Neural cell (in vitro differentiated cells): ENCODE measurements at regions not wholly inside any gene's neighbourhood (a gene's known extent, or its start where the extent isn't known, plus 50 kb on each side); places are given as distances from the start of the nearest gene placed in this dataset.

ENCODE experiments used
- H2AFZ ChIP-seq: fragments of 200-600, 300-800 bp; sonication (generic), shearing (Covaris generic); 2 replicates; pipeline ENCODE4 v1.6.0; 2014; ENCODE audit warnings: low read depth, mild to moderate bottlenecking, antibody characterized with exemption, low read length, moderate library complexity
- H3F3A ChIP-seq: fragments of 200-600 bp; shearing (Covaris generic); 2 replicates; pipeline ENCODE4 v1.6.1; 2016; ENCODE audit warnings: mild to moderate bottlenecking, moderate library complexity, mixed read lengths, antibody characterized with exemption, low read length; ENCODE audit not compliant: insufficient read depth, poor library complexity, severe bottlenecking
- H3K27ac ChIP-seq: fragments of 200-600, 300-800 bp; sonication (generic), shearing (Covaris generic); 2 replicates; pipeline ENCODE4 v1.5.1; 2014; ENCODE audit warnings: mild to moderate bottlenecking, low read length, moderate library complexity
- H3K27me3 ChIP-seq: fragments of 300-800, 200-600 bp; sonication (generic), shearing (Covaris generic); 2 replicates; pipeline ENCODE4 v1.6.0; 2014; ENCODE audit warnings: mild to moderate bottlenecking, low read depth, low read length, moderate library complexity; ENCODE audit not compliant: insufficient read depth
- H3K36me3 ChIP-seq: fragments of 300-800, 200-600 bp; sonication (generic), shearing (Covaris generic); 2 replicates; pipeline ENCODE4 v1.5.1; 2014; ENCODE audit warnings: mild to moderate bottlenecking, antibody characterized with exemption, low read length, moderate library complexity; ENCODE audit not compliant: insufficient read depth
- H3K4me2 ChIP-seq: fragments of 300-800, 200-600 bp; sonication (generic), shearing (Covaris generic); 2 replicates; pipeline ENCODE4 v1.6.0; 2014; ENCODE audit warnings: mild to moderate bottlenecking, low read length
- H3K4me3 ChIP-seq: fragments of 300-800, 200-600 bp; sonication (generic), shearing (Covaris generic); 2 replicates; pipeline ENCODE4 v1.5.1; 2014; ENCODE audit warnings: mild to moderate bottlenecking, low read length, moderate library complexity
- H3K79me2 ChIP-seq: fragments of 200-600 bp; shearing (Covaris generic); replicated peaks from 2 replicates; pipeline ENCODE4 v1.6.0; 2014; ENCODE audit warnings: mild to moderate bottlenecking, low read length, moderate library complexity; ENCODE audit not compliant: insufficient read depth
- H3K9ac ChIP-seq: fragments of 300-800, 200-600 bp; sonication (generic), shearing (Covaris generic); 2 replicates; pipeline ENCODE4 v1.6.1; 2016; ENCODE audit warnings: mild to moderate bottlenecking, low read length, mixed read lengths
- H3K9me2 ChIP-seq: fragments of 200-600 bp; shearing (Covaris generic); 2 replicates; pipeline ENCODE4 v1.6.1; 2016; ENCODE audit warnings: mild to moderate bottlenecking, low read length, mixed read lengths; ENCODE audit not compliant: insufficient read depth
- H3K9me3 ChIP-seq: fragments of 200-600, 300-800 bp; sonication (generic), shearing (Covaris generic); 2 replicates; pipeline ENCODE4 v1.6.1; 2016; ENCODE audit warnings: mild to moderate bottlenecking, mixed run types, low read length, moderate library complexity, mixed read lengths
- H4K20me1 ChIP-seq: fragments of 200-600 bp; shearing (Covaris generic); 2 replicates; pipeline ENCODE4 v1.6.1; 2016; ENCODE audit warnings: mild to moderate bottlenecking, mixed run types; ENCODE audit not compliant: insufficient read depth
- EP300 ChIP-seq: fragments of 450-650 bp; conservative IDR thresholded peaks from 2 replicates; pipeline ENCODE4 v1.6.1; 2014; ENCODE audit warnings: antibody characterized with exemption, mild to moderate bottlenecking, moderate library complexity; ENCODE audit not compliant: poor library complexity, severe bottlenecking
- EZH2 ChIP-seq: fragments of 200-600, 300-800 bp; shearing (Covaris generic), sonication (generic); IDR thresholded peaks from 2 replicates; pipeline ENCODE4 v1.6.1; 2014; ENCODE audit warnings: antibody characterized with exemption, low read length, borderline replicate concordance, mild to moderate bottlenecking; ENCODE audit not compliant: insufficient read depth, poor library complexity, severe bottlenecking
- MXI1 ChIP-seq: fragments of 450-650 bp; conservative IDR thresholded peaks from 2 replicates; pipeline ENCODE4 v1.6.1; 2014; ENCODE audit warnings: antibody characterized with exemption, mild to moderate bottlenecking; ENCODE audit not compliant: poor library complexity, severe bottlenecking
- POLR2AphosphoS5 ChIP-seq: IDR thresholded peaks from 2 replicates; pipeline ENCODE4 v1.6.1; 2012
- RAD21 ChIP-seq: fragments of 450-650 bp; conservative IDR thresholded peaks from 2 replicates; pipeline ENCODE4 v1.6.1; 2014; ENCODE audit warnings: antibody characterized with exemption, mild to moderate bottlenecking, moderate library complexity
- SMC3 ChIP-seq: fragments of 450-650 bp; conservative IDR thresholded peaks from 2 replicates; pipeline ENCODE4 v1.6.1; 2014; ENCODE audit warnings: antibody characterized with exemption, mild to moderate bottlenecking, moderate library complexity; ENCODE audit not compliant: poor library complexity
- TAF1 ChIP-seq: IDR thresholded peaks from 2 replicates; pipeline ENCODE4 v1.6.1; 2012; ENCODE audit warnings: low read depth
- TF ChIP-seq, protein P1 (sequence below): fragments of 450-650 bp; IDR thresholded peaks from 2 replicates; pipeline ENCODE4 v1.5.1; 2014; ENCODE audit warnings: antibody characterized with exemption, mild to moderate bottlenecking, moderate library complexity; ENCODE audit not compliant: poor library complexity, severe bottlenecking
- TF ChIP-seq, protein P2 (sequence below): IDR thresholded peaks from 2 replicates; pipeline ENCODE4 v1.6.1; 2012; ENCODE audit warnings: borderline replicate concordance

DNA sequence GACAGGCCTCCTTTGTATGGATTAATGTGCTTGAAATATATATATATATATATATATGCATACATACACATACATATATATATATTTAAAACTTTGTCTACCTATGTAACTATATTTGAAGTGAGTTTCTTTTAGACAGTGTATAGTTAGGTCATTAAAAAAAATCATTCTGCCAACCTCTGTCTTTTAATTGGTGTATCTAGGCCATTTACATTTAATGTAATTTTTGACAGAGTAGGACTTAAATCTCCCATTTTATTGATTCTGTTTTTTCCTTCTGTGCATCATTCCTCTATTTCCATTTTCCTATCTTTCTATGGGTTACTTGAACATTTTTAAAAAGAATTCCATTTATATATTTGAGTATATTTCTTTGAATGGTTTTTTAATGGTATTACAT lies 125.2 kb downstream of the IRF8 start:
- TF ChIP-seq TAF1: no peak
- TF ChIP-seq, protein P1, sequence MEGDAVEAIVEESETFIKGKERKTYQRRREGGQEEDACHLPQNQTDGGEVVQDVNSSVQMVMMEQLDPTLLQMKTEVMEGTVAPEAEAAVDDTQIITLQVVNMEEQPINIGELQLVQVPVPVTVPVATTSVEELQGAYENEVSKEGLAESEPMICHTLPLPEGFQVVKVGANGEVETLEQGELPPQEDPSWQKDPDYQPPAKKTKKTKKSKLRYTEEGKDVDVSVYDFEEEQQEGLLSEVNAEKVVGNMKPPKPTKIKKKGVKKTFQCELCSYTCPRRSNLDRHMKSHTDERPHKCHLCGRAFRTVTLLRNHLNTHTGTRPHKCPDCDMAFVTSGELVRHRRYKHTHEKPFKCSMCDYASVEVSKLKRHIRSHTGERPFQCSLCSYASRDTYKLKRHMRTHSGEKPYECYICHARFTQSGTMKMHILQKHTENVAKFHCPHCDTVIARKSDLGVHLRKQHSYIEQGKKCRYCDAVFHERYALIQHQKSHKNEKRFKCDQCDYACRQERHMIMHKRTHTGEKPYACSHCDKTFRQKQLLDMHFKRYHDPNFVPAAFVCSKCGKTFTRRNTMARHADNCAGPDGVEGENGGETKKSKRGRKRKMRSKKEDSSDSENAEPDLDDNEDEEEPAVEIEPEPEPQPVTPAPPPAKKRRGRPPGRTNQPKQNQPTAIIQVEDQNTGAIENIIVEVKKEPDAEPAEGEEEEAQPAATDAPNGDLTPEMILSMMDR: no peak
- no peak for TF ChIP-seq SMC3
- no peak for TF ChIP-seq EP300
- TF ChIP-seq, protein P2, sequence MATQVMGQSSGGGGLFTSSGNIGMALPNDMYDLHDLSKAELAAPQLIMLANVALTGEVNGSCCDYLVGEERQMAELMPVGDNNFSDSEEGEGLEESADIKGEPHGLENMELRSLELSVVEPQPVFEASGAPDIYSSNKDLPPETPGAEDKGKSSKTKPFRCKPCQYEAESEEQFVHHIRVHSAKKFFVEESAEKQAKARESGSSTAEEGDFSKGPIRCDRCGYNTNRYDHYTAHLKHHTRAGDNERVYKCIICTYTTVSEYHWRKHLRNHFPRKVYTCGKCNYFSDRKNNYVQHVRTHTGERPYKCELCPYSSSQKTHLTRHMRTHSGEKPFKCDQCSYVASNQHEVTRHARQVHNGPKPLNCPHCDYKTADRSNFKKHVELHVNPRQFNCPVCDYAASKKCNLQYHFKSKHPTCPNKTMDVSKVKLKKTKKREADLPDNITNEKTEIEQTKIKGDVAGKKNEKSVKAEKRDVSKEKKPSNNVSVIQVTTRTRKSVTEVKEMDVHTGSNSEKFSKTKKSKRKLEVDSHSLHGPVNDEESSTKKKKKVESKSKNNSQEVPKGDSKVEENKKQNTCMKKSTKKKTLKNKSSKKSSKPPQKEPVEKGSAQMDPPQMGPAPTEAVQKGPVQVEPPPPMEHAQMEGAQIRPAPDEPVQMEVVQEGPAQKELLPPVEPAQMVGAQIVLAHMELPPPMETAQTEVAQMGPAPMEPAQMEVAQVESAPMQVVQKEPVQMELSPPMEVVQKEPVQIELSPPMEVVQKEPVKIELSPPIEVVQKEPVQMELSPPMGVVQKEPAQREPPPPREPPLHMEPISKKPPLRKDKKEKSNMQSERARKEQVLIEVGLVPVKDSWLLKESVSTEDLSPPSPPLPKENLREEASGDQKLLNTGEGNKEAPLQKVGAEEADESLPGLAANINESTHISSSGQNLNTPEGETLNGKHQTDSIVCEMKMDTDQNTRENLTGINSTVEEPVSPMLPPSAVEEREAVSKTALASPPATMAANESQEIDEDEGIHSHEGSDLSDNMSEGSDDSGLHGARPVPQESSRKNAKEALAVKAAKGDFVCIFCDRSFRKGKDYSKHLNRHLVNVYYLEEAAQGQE: no peak
- no peak for TF ChIP-seq MXI1
- no peak for TF ChIP-seq POLR2AphosphoS5
- no peak for TF ChIP-seq RAD21
- TF ChIP-seq EZH2: no peak
- no peak overlapping the region for H2AFZ ChIP-seq
- no peak overlapping the region for H3K9ac ChIP-seq
- H3K27ac ChIP-seq: no peak overlapping the region
- H3K4me3 ChIP-seq: no peak overlapping the region
- H3K9me2 ChIP-seq: no peaks in the 10 kb centered on the region
- H3K36me3 ChIP-seq: no peaks in the 10 kb centered on the region
- no peaks in the 10 kb centered on the region for H3F3A ChIP-seq
- H3K27me3 ChIP-seq: no peaks in the 10 kb centered on the region
- no peak overlapping the region for H3K4me2 ChIP-seq
- no peaks in the 10 kb centered on the region for H4K20me1 ChIP-seq
- H3K79me2 ChIP-seq: no peaks in the 10 kb centered on the region
- H3K9me3 ChIP-seq: peaks cover 5% of the 10 kb centered on the region

DNA sequence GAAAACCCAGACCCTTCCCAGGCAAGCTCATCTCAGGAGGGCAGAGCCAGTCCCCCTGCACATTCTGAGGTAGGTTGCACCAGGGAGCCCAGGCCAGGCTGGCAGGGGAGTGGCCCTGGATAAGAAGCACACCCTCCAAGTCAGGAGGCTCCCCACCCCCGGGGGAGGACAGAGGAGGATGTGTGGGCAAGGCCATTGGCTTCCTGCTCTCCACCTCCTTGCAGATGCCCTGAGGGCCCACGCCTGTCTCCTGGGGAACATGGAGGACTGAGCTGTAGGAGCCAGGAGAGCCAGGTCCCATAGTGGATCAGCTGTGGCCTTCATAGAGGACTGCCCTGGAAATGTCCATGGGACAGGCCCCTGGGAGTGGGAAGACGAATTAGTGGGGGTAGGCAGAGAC lies 126.7 kb downstream of the IRF8 start:
- TF ChIP-seq, protein P1: no peak
- TF ChIP-seq SMC3 (no peak), POLR2AphosphoS5 (no peak), MXI1 (no peak), RAD21 (no peak), TAF1 (no peak), EZH2 (no peak), EP300 (no peak)
- TF ChIP-seq, protein P2: no peak
- H2AFZ ChIP-seq: no peak overlapping the region
- H3K36me3 ChIP-seq: no peaks in the 10 kb centered on the region
- peaks cover 5% of the 10 kb centered on the region for H3K9me3 ChIP-seq
- no peak overlapping the region for H3K4me2 ChIP-seq
- H3K9me2 ChIP-seq: no peaks in the 10 kb centered on the region
- H3K27me3 ChIP-seq: no peaks in the 10 kb centered on the region
- H3K9ac ChIP-seq: no peak overlapping the region
- H3K27ac ChIP-seq: no peak overlapping the region
- H3F3A ChIP-seq: no peaks in the 10 kb centered on the region
- H3K4me3 ChIP-seq: no peak overlapping the region
- no peaks in the 10 kb centered on the region for H4K20me1 ChIP-seq
- H3K79me2 ChIP-seq: no peaks in the 10 kb centered on the region
